Hepatocyte (in vitro differentiated cells): ENCODE measurements at regions not wholly inside any gene's neighbourhood (a gene's known extent, or its start where the extent isn't known, plus 50 kb on each side); places are given as distances from the start of the nearest gene placed in this dataset.

ENCODE experiments used
- EZH2 ChIP-seq: fragments of 200-600 bp; sonication (generic); IDR thresholded peaks from 2 replicates; pipeline ENCODE4 v1.6.1; 2016; ENCODE audit warnings: antibody characterized with exemption, mild to moderate bottlenecking, borderline replicate concordance
- EZH2phosphoT487 ChIP-seq: fragments of 200-600 bp; sonication (generic); IDR thresholded peaks from one replicate; pipeline ENCODE4 v1.6.1; 2018; ENCODE audit warnings: antibody characterized with exemption, mild to moderate bottlenecking, low read depth, moderate library complexity; ENCODE audit not compliant: unreplicated experiment, severe bottlenecking
- TF ChIP-seq, protein P1 (sequence below): fragments of 200-600 bp; sonication (generic); IDR thresholded peaks from 2 replicates; pipeline ENCODE4 v1.5.1; 2016; ENCODE audit warnings: antibody characterized with exemption, mild to moderate bottlenecking; ENCODE audit not compliant: poor library complexity

DNA sequence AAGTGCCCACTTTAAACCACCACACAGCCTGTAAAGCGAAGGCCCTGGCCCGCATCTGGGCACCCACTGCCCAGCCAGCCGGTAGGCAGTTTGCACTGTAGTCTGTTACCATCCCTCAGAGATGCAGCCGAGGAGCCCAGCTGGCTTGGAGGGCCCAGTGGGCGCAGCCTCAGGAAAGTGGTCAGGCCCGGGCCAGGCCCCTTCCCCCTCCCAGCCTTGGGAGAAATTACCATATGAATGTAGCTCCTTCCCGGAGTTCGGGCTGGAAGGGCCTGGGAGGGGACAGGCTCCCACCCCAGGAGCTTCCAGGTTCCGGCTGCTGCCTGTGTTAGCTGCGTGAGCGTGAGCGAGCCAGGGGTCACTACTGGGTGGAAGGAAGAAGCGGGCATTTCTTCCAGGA, 325.4 kb downstream of the SEC14L1 start:
- TF ChIP-seq EZH2phosphoT487: no peak
- TF ChIP-seq, protein P1, sequence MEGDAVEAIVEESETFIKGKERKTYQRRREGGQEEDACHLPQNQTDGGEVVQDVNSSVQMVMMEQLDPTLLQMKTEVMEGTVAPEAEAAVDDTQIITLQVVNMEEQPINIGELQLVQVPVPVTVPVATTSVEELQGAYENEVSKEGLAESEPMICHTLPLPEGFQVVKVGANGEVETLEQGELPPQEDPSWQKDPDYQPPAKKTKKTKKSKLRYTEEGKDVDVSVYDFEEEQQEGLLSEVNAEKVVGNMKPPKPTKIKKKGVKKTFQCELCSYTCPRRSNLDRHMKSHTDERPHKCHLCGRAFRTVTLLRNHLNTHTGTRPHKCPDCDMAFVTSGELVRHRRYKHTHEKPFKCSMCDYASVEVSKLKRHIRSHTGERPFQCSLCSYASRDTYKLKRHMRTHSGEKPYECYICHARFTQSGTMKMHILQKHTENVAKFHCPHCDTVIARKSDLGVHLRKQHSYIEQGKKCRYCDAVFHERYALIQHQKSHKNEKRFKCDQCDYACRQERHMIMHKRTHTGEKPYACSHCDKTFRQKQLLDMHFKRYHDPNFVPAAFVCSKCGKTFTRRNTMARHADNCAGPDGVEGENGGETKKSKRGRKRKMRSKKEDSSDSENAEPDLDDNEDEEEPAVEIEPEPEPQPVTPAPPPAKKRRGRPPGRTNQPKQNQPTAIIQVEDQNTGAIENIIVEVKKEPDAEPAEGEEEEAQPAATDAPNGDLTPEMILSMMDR: no peak
- no peak for TF ChIP-seq EZH2
